Fibroblast of the conjunctiva (primary cell): ENCODE measurements at regions not wholly inside any gene's neighbourhood (a gene's known extent, or its start where the extent isn't known, plus 50 kb on each side); places are given as distances from the start of the nearest gene placed in this dataset.
"Not testable (repeated sequence)": the region's sequence is repeated elsewhere in the genome, so short reads cannot be mapped to it uniquely, and the experiment has no call there.

ENCODE experiments used
- DNase-seq: peaks from one replicate; pipeline ENCODE4 v3.0.0-alpha.2; 2010; ENCODE audit warnings: low read depth

- DNase-seq: not testable (repeated sequence)
Measured at GRCh38 chr20:25798174-25798993, 101.7 kb upstream of the ZNF337 start.

DNA sequence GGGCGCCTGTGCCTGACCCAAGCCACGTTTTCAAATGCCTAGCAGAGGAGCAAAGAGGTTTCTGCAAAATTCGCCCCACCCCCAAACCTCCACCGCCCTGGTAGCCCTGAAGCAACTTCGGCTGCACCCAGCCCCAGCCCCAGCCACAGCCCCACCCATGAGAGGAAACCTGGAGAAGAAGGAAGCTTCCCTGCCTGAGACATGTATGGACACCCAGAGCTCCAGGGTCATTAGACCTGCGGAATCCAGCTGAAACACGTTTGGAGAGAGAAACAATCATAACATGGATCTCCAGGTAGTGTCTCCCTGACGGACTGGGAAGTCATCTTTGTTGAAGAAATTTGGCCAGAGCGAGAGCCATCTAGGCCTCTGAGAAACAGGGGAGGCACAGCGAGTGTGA, 100.4 kb upstream of the ZNF337 start:
- DNase-seq: not testable (repeated sequence)

DNA sequence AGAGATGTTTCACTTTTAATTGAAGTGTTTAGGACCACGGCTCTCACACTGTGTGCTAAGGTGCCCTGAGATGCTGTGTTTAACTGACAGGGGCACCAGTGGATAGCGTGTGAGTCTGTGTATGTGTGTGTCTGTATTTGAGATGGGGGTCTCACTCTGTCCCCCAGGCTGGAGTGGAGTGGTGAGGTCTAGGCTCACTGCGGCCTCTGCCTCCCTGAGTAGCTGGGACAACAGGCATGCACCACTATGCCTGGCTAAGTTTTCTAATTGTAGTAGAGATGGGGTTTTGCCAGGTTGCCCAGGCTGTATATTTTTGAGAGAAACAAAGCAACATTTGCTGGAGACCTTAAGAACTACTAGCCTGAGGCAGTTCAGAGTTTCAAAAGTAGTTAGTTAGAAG, 80.6 kb upstream of the ZNF337 start:
- not testable (repeated sequence) for DNase-seq

GRCh38 chr20:25774711-25775110, 78.1 kb upstream of the ZNF337 start:
- not testable (repeated sequence) for DNase-seq

DNA sequence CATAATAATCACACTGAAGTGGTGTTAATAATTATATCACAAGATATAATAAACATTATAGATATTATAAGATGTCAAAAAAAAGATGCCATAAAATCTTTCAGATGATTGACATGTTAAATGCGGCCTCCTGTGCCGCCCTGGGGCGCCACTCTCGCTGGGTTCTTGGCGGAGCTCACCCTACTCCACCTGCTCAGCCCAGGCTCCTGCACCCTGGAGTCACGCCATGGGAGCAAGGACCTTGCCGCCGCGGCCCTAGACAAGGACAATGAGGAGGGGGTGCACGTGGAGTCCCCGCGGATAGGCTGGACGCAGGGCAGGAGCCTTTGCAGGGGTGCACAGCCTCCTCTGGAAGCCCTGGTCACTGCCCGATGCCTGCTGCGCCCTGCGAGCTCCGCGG, 77.5 kb upstream of the ZNF337 start:
- not testable (repeated sequence) for DNase-seq

- DNase-seq: not testable (repeated sequence)
Measured at GRCh38 chr20:25772437-25772836, 75.8 kb upstream of the ZNF337 start.

GRCh38 chr20:25771818-25772217, 75.2 kb upstream of the ZNF337 start:
- not testable (repeated sequence) for DNase-seq

DNA sequence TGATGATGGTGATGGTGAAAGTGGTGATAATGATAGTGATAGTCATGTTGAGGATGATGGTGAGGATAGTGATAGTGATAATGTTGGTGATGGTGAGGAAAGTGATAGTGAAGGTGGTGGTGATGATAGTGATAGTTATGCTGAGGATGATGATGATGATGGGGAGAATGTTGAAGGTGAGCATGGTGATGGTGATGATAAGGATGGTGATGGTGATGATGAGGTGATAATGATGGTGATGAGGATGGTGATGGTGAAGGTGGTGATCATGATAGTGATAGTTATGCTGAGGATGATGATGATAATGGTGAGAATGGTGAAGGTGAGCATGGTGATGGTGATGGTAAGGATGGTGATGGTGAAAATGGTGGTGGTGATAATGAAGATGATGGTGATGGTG, 64.9 kb upstream of the ZNF337 start:
- DNase-seq: no peak

DNA sequence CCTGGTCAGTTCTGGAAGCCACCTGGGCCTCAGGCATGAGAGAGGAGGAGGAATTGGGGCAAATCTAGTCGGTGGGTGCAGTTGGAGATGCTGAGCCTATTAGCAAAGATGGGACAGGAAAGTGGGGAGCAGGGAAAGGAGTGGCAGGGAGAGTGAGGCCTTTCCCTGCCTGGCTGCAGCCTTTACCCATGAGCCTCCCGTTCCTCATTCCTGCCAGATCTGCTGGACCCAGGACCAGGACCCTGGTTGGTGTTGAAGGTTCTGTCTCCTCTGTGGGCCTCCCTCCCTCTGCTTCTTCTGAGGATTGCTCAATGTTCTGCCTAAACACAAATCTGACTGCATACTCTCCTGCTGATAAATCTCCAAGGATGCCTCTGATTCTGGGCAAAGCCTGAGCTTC, 64.4 kb upstream of the ZNF337 start:
- not testable (repeated sequence) for DNase-seq

DNA sequence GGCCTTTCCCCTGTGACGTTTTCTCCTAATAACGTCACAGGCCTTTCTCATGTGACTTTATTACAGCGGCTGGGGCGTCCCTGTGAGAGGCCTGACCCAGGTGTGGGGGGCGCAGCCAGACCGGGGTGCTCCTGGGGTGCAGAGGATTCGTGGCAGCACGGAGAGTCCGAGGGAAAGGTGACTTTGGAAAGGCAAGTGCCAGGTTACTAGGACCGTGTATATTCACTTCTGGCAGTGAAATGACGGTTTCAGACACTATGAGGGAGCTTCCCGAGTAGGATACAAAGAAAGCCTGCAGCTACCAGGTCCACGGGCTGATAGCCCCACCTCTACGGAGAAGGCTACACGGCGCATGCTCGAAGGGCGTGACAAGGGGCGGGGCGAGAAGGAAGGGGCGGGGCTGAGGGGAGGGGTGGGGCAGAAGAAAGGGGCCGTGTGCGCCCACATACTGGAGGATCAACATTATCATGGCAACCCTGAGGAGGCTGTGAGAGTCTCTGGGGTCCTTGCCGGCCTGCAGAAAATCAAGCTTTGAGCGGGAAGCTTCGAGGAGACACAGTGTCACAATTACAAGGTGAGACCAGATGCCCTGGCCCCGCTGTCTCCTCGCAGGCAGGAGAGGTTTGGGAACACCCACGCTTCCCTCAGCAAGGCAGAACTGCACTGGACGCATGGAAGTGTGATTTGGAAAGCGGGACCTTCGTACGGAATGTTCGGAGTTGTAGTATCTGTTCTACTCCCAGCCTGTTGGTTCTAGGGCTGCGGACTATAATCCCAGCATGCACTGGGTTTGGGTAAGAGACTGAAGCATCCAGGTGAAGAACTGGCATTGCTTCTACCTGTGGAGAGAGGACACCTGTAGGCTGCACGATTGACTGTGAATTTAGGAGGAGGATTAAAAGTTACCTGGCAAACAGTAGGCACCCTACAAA, 54.4 kb upstream of the ZNF337 start:
- DNase-seq: peak; percentile 10

DNA sequence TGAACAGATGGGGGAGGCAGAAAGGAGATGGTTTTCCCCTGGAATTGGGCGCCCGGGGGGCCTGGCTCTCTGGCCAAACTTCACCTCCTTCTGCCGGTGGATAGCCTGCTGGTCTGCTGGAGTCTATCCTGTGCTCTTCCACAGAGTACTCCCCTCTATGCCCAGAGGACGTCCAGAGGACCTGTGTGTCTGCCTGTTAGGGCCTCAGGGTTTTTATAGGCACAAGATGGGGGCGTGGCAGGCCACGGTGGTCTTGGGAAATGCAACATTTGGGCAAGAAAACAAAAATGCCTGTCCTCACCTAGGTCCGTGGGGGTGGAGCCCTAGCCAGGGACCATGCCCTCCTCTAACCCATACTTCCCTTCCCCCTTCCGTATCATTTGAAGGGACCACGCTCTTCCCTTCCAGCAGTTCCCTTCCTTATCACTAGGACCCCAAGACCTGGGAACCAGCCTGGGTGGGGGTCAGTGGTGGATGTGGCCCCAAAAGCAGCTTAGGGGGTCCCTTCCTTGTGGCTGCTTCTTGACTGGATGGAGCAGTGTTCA, 53.6 kb upstream of the ZNF337 start:
- no peak for DNase-seq

GRCh38 chr20:25749649-25750048, 53.0 kb upstream of the ZNF337 start:
- no peak for DNase-seq
